Liver (tissue), 8 donors: ENCODE measurements at regions not wholly inside any gene's neighbourhood (a gene's known extent, or its start where the extent isn't known, plus 50 kb on each side); places are given as distances from the start of the nearest gene placed in this dataset.

Experiments used
- DNase-seq: peaks from one replicate; pipeline ENCODE4 v3.0.0-alpha.2; 2017; ENCODE audit warnings: low spot score
- H3K27ac ChIP-seq, 2 donors: one replicate each; pipeline ENCODE4 v1.7.0; 2013; ENCODE audit warnings: inconsistent platforms in 2 of 2, low read length in 2 of 2, control low read depth in 1 of 2, low read depth in 1 of 2, mild to moderate bottlenecking in 1 of 2
- H3K27me3 ChIP-seq, 4 donors: one replicate each; pipeline versions ENCODE4 v1.6.1 to v1.7.0; 2013; ENCODE audit warnings: low read length in 3 of 4, inconsistent platforms in 1 of 4, mild to moderate bottlenecking in 1 of 4, moderate library complexity in 1 of 4; ENCODE audit not compliant: control insufficient read depth in 4 of 4, insufficient read depth in 4 of 4
- H3K36me3 ChIP-seq, 4 donors: one replicate each; pipeline versions ENCODE4 v1.6.1 to v1.7.0; 2013; ENCODE audit warnings: low read length in 3 of 4, mild to moderate bottlenecking in 3 of 4, low read depth in 1 of 4, moderate library complexity in 1 of 4; ENCODE audit not compliant: control insufficient read depth in 4 of 4, insufficient read depth in 3 of 4
- H3K4me1 ChIP-seq, 4 donors: one replicate each; pipeline versions ENCODE4 v1.6.1 to v1.7.0; 2013; ENCODE audit warnings: low read length in 3 of 4, mild to moderate bottlenecking in 3 of 4, moderate library complexity in 1 of 4; ENCODE audit not compliant: control insufficient read depth in 4 of 4, insufficient read depth in 4 of 4
- H3K4me3 ChIP-seq, 3 donors: one replicate each; pipeline versions ENCODE4 v1.6.1 to v1.7.0; 2013; ENCODE audit warnings: low read length in 3 of 3, control low read depth in 1 of 3, low read depth in 1 of 3, mild to moderate bottlenecking in 1 of 3
- H3K9ac ChIP-seq, 2 donors: one replicate each; pipeline ENCODE4 v1.7.0; 2013; ENCODE audit warnings: low read length in 2 of 2, mild to moderate bottlenecking in 2 of 2, moderate library complexity in 2 of 2, control low read depth in 1 of 2, low read depth in 1 of 2
- H3K9me3 ChIP-seq, 4 donors: one replicate each; pipeline versions ENCODE4 v1.6.1 to v1.7.0; 2013; ENCODE audit warnings: low read length in 3 of 4; ENCODE audit not compliant: control insufficient read depth in 4 of 4
- EGR1 ChIP-seq, 2 donors: IDR thresholded peaks; 2 replicates each; pipeline ENCODE4 v1.6.1; 2016 to 2018; ENCODE audit warnings: antibody characterized with exemption in 2 of 2, low read depth in 2 of 2
- FOXA1 ChIP-seq: IDR thresholded peaks from 2 replicates; pipeline ENCODE4 v1.6.1; 2016; ENCODE audit warnings: antibody characterized with exemption
- FOXA2 ChIP-seq: IDR thresholded peaks from 2 replicates; pipeline ENCODE4 v1.6.1; 2016; ENCODE audit warnings: antibody characterized with exemption
- GABPA ChIP-seq, 2 donors: IDR thresholded peaks in 1 of 2; conservative IDR thresholded peaks in 1 of 2; 2 replicates each; pipeline ENCODE4 v1.6.1; 2016; ENCODE audit warnings: antibody characterized with exemption in 2 of 2, mild to moderate bottlenecking in 1 of 2, moderate library complexity in 1 of 2
- HNF4A ChIP-seq, 2 donors: conservative IDR thresholded peaks; 2 replicates each; pipeline ENCODE4 v1.6.1; 2016; ENCODE audit warnings: antibody characterized with exemption in 2 of 2, mild to moderate bottlenecking in 2 of 2
- HNF4G ChIP-seq: IDR thresholded peaks from 2 replicates; pipeline ENCODE4 v1.6.1; 2016; ENCODE audit warnings: antibody characterized with exemption
- JUND ChIP-seq, 2 donors: IDR thresholded peaks; 2 replicates each; pipeline ENCODE4 v1.6.1; 2016; ENCODE audit warnings: antibody characterized with exemption in 2 of 2
- NR2F2 ChIP-seq: IDR thresholded peaks from 2 replicates; pipeline ENCODE4 v1.6.1; 2016; ENCODE audit warnings: antibody characterized with exemption
- RAD21 ChIP-seq, 2 donors: IDR thresholded peaks; 2 replicates each; pipeline ENCODE4 v1.6.1; 2016; ENCODE audit warnings: antibody characterized with exemption in 2 of 2, mild to moderate bottlenecking in 2 of 2
- RXRA ChIP-seq, 2 donors: IDR thresholded peaks; 2 replicates each; pipeline ENCODE4 v1.6.1; 2017 to 2018; ENCODE audit warnings: antibody characterized with exemption in 2 of 2, mild to moderate bottlenecking in 1 of 2
- SP1 ChIP-seq: IDR thresholded peaks from 2 replicates; pipeline ENCODE4 v1.6.1; 2018; ENCODE audit warnings: antibody characterized with exemption, mild to moderate bottlenecking
- TAF1 ChIP-seq: conservative IDR thresholded peaks from 2 replicates; pipeline ENCODE4 v1.6.1; 2016; ENCODE audit warnings: antibody characterized with exemption, mild to moderate bottlenecking
- YY1 ChIP-seq: IDR thresholded peaks from 2 replicates; pipeline ENCODE4 v1.6.1; 2016; ENCODE audit warnings: antibody characterized with exemption, mild to moderate bottlenecking
- WGBS: extraction: QIAGEN DNeasy Blood & Tissue Kit; methylation state at CpG from one replicate; pipeline ENCODE4 v1.1.7; 2013; 5-methylcytosine and 5-hydroxymethylcytosine counted together
- TF ChIP-seq, protein P1 (sequence below): IDR thresholded peaks from 2 replicates; pipeline ENCODE4 v1.6.1; 2016; ENCODE audit warnings: antibody characterized with exemption
- TF ChIP-seq, protein P2 (sequence below): IDR thresholded peaks from 2 replicates; pipeline ENCODE4 v1.6.1; 2016; ENCODE audit warnings: antibody characterized with exemption
- TF ChIP-seq, protein P3 (sequence below): IDR thresholded peaks from 2 replicates; pipeline ENCODE4 v1.6.1; 2016; ENCODE audit warnings: antibody characterized with exemption, mild to moderate bottlenecking
- TF ChIP-seq, protein P4 (sequence below): fragments of 150-350 bp; IDR thresholded peaks from 2 replicates; pipeline ENCODE4 v1.5.1; 2017; ENCODE audit warnings: improper control_type of control experiment, low read depth, low read length; ENCODE audit not compliant: missing input control
- TF ChIP-seq, protein P5 (sequence below): IDR thresholded peaks from 2 replicates; pipeline ENCODE4 v1.6.1; 2016; ENCODE audit warnings: antibody characterized with exemption
- donor health status: healthy.
- donor health status: healthy.
- donor health status: healthy.
- donor health status: healthy.
- donor health status: healthy.

DNA sequence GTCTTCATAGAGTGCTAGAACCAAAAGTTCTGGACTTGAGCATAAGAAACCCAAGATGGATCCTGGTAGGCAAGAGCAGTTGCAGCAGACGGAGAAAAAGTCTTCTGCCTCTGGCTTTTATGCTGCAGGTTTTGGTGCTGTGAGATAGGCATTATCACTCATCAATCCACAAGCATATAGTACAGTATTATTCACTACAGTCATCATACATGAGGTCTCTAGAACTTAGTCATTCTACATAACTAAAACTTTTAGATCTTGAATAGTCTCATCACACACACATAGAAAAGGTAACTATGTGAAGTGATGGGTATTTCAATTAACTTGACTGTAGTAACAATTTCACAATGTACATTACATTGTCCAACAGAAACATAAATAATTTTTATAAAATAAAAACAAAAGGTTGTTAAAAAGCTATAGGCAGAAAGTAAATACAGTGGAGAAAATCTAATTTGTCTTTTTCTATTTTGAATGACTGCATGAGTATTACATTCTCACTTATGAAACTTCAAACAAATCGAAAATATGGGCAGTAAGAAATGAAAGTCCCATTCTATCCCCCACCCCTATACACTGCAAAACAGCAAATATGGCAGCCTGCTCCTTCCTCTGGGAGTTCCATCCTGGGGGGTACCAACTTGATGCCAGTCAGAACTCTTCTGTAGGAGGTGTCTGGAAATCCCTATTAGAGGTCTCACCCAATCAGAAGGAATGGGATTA, 534.3 kb upstream of the ACVR2A start:
- H3K27ac ChIP-seq: no peak overlapping the region
- H3K27me3 ChIP-seq: peaks cover 0 to 2% (median 0%) of the 10 kb centered on the region in 4 donors
- no peak for DNase-seq
- no peaks in the 10 kb centered on the region for H3K36me3 ChIP-seq
- H3K4me3 ChIP-seq: no peak overlapping the region
- H3K9me3 ChIP-seq: no peaks in the 10 kb centered on the region
- no peaks in the 10 kb centered on the region for H3K4me1 ChIP-seq
- TF ChIP-seq, protein P1, sequence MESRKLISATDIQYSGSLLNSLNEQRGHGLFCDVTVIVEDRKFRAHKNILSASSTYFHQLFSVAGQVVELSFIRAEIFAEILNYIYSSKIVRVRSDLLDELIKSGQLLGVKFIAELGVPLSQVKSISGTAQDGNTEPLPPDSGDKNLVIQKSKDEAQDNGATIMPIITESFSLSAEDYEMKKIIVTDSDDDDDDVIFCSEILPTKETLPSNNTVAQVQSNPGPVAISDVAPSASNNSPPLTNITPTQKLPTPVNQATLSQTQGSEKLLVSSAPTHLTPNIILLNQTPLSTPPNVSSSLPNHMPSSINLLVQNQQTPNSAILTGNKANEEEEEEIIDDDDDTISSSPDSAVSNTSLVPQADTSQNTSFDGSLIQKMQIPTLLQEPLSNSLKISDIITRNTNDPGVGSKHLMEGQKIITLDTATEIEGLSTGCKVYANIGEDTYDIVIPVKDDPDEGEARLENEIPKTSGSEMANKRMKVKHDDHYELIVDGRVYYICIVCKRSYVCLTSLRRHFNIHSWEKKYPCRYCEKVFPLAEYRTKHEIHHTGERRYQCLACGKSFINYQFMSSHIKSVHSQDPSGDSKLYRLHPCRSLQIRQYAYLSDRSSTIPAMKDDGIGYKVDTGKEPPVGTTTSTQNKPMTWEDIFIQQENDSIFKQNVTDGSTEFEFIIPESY: no peak
- TF ChIP-seq, protein P2, sequence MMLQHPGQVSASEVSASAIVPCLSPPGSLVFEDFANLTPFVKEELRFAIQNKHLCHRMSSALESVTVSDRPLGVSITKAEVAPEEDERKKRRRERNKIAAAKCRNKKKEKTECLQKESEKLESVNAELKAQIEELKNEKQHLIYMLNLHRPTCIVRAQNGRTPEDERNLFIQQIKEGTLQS: no peak
- TF ChIP-seq, protein P3, sequence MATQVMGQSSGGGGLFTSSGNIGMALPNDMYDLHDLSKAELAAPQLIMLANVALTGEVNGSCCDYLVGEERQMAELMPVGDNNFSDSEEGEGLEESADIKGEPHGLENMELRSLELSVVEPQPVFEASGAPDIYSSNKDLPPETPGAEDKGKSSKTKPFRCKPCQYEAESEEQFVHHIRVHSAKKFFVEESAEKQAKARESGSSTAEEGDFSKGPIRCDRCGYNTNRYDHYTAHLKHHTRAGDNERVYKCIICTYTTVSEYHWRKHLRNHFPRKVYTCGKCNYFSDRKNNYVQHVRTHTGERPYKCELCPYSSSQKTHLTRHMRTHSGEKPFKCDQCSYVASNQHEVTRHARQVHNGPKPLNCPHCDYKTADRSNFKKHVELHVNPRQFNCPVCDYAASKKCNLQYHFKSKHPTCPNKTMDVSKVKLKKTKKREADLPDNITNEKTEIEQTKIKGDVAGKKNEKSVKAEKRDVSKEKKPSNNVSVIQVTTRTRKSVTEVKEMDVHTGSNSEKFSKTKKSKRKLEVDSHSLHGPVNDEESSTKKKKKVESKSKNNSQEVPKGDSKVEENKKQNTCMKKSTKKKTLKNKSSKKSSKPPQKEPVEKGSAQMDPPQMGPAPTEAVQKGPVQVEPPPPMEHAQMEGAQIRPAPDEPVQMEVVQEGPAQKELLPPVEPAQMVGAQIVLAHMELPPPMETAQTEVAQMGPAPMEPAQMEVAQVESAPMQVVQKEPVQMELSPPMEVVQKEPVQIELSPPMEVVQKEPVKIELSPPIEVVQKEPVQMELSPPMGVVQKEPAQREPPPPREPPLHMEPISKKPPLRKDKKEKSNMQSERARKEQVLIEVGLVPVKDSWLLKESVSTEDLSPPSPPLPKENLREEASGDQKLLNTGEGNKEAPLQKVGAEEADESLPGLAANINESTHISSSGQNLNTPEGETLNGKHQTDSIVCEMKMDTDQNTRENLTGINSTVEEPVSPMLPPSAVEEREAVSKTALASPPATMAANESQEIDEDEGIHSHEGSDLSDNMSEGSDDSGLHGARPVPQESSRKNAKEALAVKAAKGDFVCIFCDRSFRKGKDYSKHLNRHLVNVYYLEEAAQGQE: no peak
- TF ChIP-seq, protein P4, sequence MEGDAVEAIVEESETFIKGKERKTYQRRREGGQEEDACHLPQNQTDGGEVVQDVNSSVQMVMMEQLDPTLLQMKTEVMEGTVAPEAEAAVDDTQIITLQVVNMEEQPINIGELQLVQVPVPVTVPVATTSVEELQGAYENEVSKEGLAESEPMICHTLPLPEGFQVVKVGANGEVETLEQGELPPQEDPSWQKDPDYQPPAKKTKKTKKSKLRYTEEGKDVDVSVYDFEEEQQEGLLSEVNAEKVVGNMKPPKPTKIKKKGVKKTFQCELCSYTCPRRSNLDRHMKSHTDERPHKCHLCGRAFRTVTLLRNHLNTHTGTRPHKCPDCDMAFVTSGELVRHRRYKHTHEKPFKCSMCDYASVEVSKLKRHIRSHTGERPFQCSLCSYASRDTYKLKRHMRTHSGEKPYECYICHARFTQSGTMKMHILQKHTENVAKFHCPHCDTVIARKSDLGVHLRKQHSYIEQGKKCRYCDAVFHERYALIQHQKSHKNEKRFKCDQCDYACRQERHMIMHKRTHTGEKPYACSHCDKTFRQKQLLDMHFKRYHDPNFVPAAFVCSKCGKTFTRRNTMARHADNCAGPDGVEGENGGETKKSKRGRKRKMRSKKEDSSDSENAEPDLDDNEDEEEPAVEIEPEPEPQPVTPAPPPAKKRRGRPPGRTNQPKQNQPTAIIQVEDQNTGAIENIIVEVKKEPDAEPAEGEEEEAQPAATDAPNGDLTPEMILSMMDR: no peak
- TF ChIP-seq FOXA2: no peak
- no peak for TF ChIP-seq GABPA (IDR thresholded peaks at IDR 0.05 in 1 of 2, conservative IDR thresholded peaks at IDR 0.05 in 1 of 2)
- TF ChIP-seq HNF4G: no peak
- TF ChIP-seq, protein P5, sequence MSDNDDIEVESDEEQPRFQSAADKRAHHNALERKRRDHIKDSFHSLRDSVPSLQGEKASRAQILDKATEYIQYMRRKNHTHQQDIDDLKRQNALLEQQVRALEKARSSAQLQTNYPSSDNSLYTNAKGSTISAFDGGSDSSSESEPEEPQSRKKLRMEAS: no peak
- no peak for TF ChIP-seq RXRA (IDR thresholded peaks at IDR 0.05)
- no peak for TF ChIP-seq FOXA1
- no peak for TF ChIP-seq EGR1 (IDR thresholded peaks at IDR 0.05; ENCODE audit: low read depth in 2 of 2)
- TF ChIP-seq RAD21 (IDR thresholded peaks at IDR 0.05): no peak
- TF ChIP-seq HNF4A (conservative IDR thresholded peaks at IDR 0.05): no peak
- no peak for TF ChIP-seq SP1
- TF ChIP-seq YY1: no peak
- no peak for TF ChIP-seq NR2F2
- no peak for TF ChIP-seq TAF1
- TF ChIP-seq JUND (IDR thresholded peaks at IDR 0.05): no peak
- WGBS: 88% methylated on average over 2 of the region's 2 CpGs
- no peak overlapping the region for H3K9ac ChIP-seq
